ENCODE measurements at regions not wholly inside any gene's neighbourhood (a gene's known extent, or its start where the extent isn't known, plus 50 kb on each side); places are given as distances from the start of the nearest gene placed in this dataset.

GRCh38 chr9:80040457-80040856 is 468.7 kb downstream of the TLE4 start:
- DNase-seq, result no peak

GRCh38 chr9:80030801-80031200 is 459.0 kb downstream of the TLE4 start:
- DNase-seq, result no peak

- no peak for DNase-seq
These were observed 456.7 kb downstream of the TLE4 start for GRCh38 chr9:80028501-80028900.

- no peak for DNase-seq
These were observed 454.2 kb downstream of the TLE4 start for GRCh38 chr9:80025796-80026520.

GRCh38 chr9:80025131-80025530 is 453.4 kb downstream of the TLE4 start:
- no peak for DNase-seq

GRCh38 chr9:80020530-80020929 is 448.8 kb downstream of the TLE4 start:
- no peak for DNase-seq

GRCh38 chr9:80020056-80020455 is 448.3 kb downstream of the TLE4 start:
- no peak for DNase-seq

- DNase-seq, result no peak
These were observed 442.1 kb downstream of the TLE4 start for GRCh38 chr9:80013891-80014290.

GRCh38 chr9:80012557-80013330 is 441.0 kb downstream of the TLE4 start:
- DNase-seq, result no peak

- no peak for DNase-seq
These were observed 437.4 kb downstream of the TLE4 start for GRCh38 chr9:80009204-80009603.

GRCh38 chr9:80004714-80005113 is 432.9 kb downstream of the TLE4 start:
- DNase-seq, result no peak

- no peak for DNase-seq
These were observed 418.8 kb downstream of the TLE4 start for GRCh38 chr9:79990536-79990935.

GRCh38 chr9:79989079-79989478 is 417.3 kb downstream of the TLE4 start:
- no peak for DNase-seq

- no peak for DNase-seq
These were observed 416.4 kb downstream of the TLE4 start for GRCh38 chr9:79988126-79988525.

- no peak for DNase-seq
These were observed 414.7 kb downstream of the TLE4 start for GRCh38 chr9:79986437-79986836.

GRCh38 chr9:79985772-79986171 is 414.0 kb downstream of the TLE4 start:
- DNase-seq, result no peak

GRCh38 chr9:79985264-79985663 is 413.5 kb downstream of the TLE4 start:
- no peak for DNase-seq

GRCh38 chr9:79984429-79985067 is 412.8 kb downstream of the TLE4 start:
- no peak for DNase-seq

GRCh38 chr9:79980432-79980831 is 408.7 kb downstream of the TLE4 start:
- DNase-seq, result no peak

- no peak for DNase-seq
These were observed 405.9 kb downstream of the TLE4 start for GRCh38 chr9:79977510-79978197.

GRCh38 chr9:79977074-79977435 is 405.3 kb downstream of the TLE4 start:
- peak in 1 of 56 donors; percentile 2 for DNase-seq

Data from amygdala (tissue), 56 donors.